ENCODE measurements at regions not wholly inside any gene's neighbourhood (a gene's known extent, or its start where the extent isn't known, plus 50 kb on each side); places are given as distances from the start of the nearest gene placed in this dataset.

GRCh38 chr12:87329076-87329863 lies 699.9 kb downstream of the C12orf50 start:
- Histone ChIP-seq H3K9me3 (peaks cover 0 to 13% (median 0%) of the 10 kb centered on the region in 8 donors), H3K4me3 (no peak overlapping the region), H3K27me3 (replicated peaks in 1 of 7) (no peaks in the 10 kb centered on the region), H3K27ac (no peak overlapping the region), H3K4me1 (peaks cover 0 to 9% (median 2%) of the 10 kb centered on the region in 6 donors), H3K36me3 (no peaks in the 10 kb centered on the region)
- WGBS, 5 donors, result 82 to 94% (median 90%) methylated on average over 2 of the region's 2 CpGs
- TF ChIP-seq POLR2AphosphoS5 (IDR thresholded peaks at IDR 0.05) (no peak), POLR2A (IDR thresholded peaks at IDR 0.05) (no peak)
- TF ChIP-seq, protein P1, sequence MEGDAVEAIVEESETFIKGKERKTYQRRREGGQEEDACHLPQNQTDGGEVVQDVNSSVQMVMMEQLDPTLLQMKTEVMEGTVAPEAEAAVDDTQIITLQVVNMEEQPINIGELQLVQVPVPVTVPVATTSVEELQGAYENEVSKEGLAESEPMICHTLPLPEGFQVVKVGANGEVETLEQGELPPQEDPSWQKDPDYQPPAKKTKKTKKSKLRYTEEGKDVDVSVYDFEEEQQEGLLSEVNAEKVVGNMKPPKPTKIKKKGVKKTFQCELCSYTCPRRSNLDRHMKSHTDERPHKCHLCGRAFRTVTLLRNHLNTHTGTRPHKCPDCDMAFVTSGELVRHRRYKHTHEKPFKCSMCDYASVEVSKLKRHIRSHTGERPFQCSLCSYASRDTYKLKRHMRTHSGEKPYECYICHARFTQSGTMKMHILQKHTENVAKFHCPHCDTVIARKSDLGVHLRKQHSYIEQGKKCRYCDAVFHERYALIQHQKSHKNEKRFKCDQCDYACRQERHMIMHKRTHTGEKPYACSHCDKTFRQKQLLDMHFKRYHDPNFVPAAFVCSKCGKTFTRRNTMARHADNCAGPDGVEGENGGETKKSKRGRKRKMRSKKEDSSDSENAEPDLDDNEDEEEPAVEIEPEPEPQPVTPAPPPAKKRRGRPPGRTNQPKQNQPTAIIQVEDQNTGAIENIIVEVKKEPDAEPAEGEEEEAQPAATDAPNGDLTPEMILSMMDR (IDR thresholded peaks at IDR 0.05 in 8 of 11, conservative IDR thresholded peaks at IDR 0.05 in 3 of 11), result no peak
- intact Hi-C loops (cut with DNase I; ENCODE audit: low total_unique reads), result no loop called here
- no peak for DNase-seq

DNA sequence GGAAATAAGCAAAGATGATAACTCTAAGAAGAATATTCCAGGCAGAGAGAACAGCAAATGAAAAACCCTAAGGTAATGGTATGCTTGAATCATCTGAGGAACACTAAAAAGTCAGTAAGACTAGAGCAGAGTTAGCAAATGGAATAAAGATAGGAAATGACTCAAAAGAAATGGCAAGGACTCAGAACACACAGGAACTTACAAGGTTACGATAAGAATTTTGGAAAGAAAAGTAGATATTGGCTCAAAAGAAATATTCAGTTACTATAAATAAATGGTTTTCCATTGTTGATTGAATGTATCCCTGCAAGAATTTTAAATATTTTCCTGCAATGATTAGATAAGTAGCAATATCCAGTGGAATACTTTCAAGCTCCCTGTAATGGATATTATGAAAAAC lies 705.8 kb downstream of the C12orf50 start:
- H3K4me1 ChIP-seq, result no peaks in the 10 kb centered on the region
- no peak for DNase-seq
- H3K36me3 ChIP-seq, result no peaks in the 10 kb centered on the region
- peaks cover 0 to 6% (median 0%) of the 10 kb centered on the region in 8 donors for H3K9me3 ChIP-seq
- H3K27me3 ChIP-seq (replicated peaks in 1 of 7), result no peaks in the 10 kb centered on the region
- intact Hi-C loops (cut with DNase I; ENCODE audit: low total_unique reads), result no loop called here
- peak overlapping the region in 2 of 8 donors; percentile 43 to 45 for H3K27ac ChIP-seq
- H3K4me3 ChIP-seq, result no peak overlapping the region
- TF ChIP-seq POLR2AphosphoS5 (IDR thresholded peaks at IDR 0.05), result no peak
- no peak for TF ChIP-seq POLR2A (IDR thresholded peaks at IDR 0.05)
- TF ChIP-seq, protein P1 (IDR thresholded peaks at IDR 0.05 in 8 of 11, conservative IDR thresholded peaks at IDR 0.05 in 3 of 11), result no peak
- WGBS, 5 donors, result 53 to 87% (median 68%) methylated on average over 1 of the region's 1 CpG

- Histone ChIP-seq H3K4me1 (no peaks in the 10 kb centered on the region), H3K36me3 (no peaks in the 10 kb centered on the region), H3K27ac (no peak overlapping the region), H3K27me3 (replicated peaks in 1 of 7) (no peaks in the 10 kb centered on the region), H3K4me3 (no peak overlapping the region), H3K9me3 (peaks cover 0 to 6% (median 0%) of the 10 kb centered on the region in 8 donors)
- TF ChIP-seq POLR2A (IDR thresholded peaks at IDR 0.05), result no peak
- no peak for TF ChIP-seq POLR2AphosphoS5 (IDR thresholded peaks at IDR 0.05)
- TF ChIP-seq, protein P1 (IDR thresholded peaks at IDR 0.05 in 8 of 11, conservative IDR thresholded peaks at IDR 0.05 in 3 of 11), result no peak
- intact Hi-C loops (cut with DNase I; ENCODE audit: low total_unique reads), result no loop called here
- no peak for DNase-seq
Measured at GRCh38 chr12:87320724-87321123, 708.5 kb downstream of the C12orf50 start.

GRCh38 chr12:87317302-87317701 lies 711.9 kb downstream of the C12orf50 start:
- Histone ChIP-seq H3K9me3 (peaks cover 0 to 6% (median 0%) of the 10 kb centered on the region in 8 donors), H3K4me3 (no peak overlapping the region), H3K36me3 (no peaks in the 10 kb centered on the region), H3K4me1 (peaks cover 0 to 7% (median 0%) of the 10 kb centered on the region in 6 donors), H3K27ac (no peak overlapping the region), H3K27me3 (replicated peaks in 1 of 7) (no peaks in the 10 kb centered on the region)
- TF ChIP-seq POLR2AphosphoS5 (IDR thresholded peaks at IDR 0.05) (no peak), POLR2A (IDR thresholded peaks at IDR 0.05) (no peak)
- TF ChIP-seq, protein P1 (IDR thresholded peaks at IDR 0.05 in 8 of 11, conservative IDR thresholded peaks at IDR 0.05 in 3 of 11), result no peak
- 86 to 97% (median 91%) methylated on average over 4 of the region's 4 CpGs for WGBS, 5 donors
- no peak for DNase-seq
- intact Hi-C loops (cut with DNase I; ENCODE audit: low total_unique reads), result no loop called here
